CD4-positive, alpha-beta T cell (primary cell): ENCODE measurements at regions not wholly inside any gene's neighbourhood (a gene's known extent, or its start where the extent isn't known, plus 50 kb on each side); places are given as distances from the start of the nearest gene placed in this dataset.

Experiments
- ATAC-seq: fragments of 200-7000 bp; cut with Tn5 transposase; one replicate; pipeline ENCODE4 v1.10.0; 2022; ENCODE audit warnings: mild to moderate bottlenecking; ENCODE audit not compliant: poor library complexity
- CTCF ChIA-PET: fragments of 350-600 bp; sonication (Branson Sonifier 250); formaldehyde crosslinking; loops from one replicate; lab custom pipeline; 2021; ENCODE audit warnings: antibody characterized with exemption, inconsistent platforms; lab: Charles Lee
- POLR2A ChIA-PET: fragments of 350-600 bp; sonication (Branson Sonifier 250); formaldehyde crosslinking; loops from one replicate; lab custom pipeline; 2021; ENCODE audit warnings: antibody characterized with exemption, inconsistent platforms; lab: Charles Lee
- DNase-seq, 14 experiments: peaks; one replicate each; pipeline ENCODE4 v3.0.0-alpha.2; 2013 to 2020; ENCODE audit warnings: mixed read lengths in 2 of 14
- H3K27ac ChIP-seq, 2 donors: one replicate each; pipeline versions ENCODE4 v1.5.1 to v1.7.0; 2013; ENCODE audit warnings: low read length in 2 of 2, low read depth in 1 of 2, mild to moderate bottlenecking in 1 of 2
- H3K27me3 ChIP-seq, 2 experiments: 1 replicate in 1 of 2; 2 replicates in 1 of 2; pipeline versions ENCODE4 v1.6.1 to v1.7.0; 2013; ENCODE audit warnings: low read length in 2 of 2, control low read depth in 1 of 2, mild to moderate bottlenecking in 1 of 2, moderate library complexity in 1 of 2; ENCODE audit not compliant: insufficient read depth in 2 of 2, control insufficient read depth in 1 of 2
- H3K36me3 ChIP-seq: one replicate; pipeline ENCODE4 v1.6.1; 2013; ENCODE audit warnings: low read length, control low read depth; ENCODE audit not compliant: insufficient read depth
- H3K4me1 ChIP-seq: one replicate; pipeline ENCODE4 v1.6.1; 2013; ENCODE audit warnings: low read length, control low read depth; ENCODE audit not compliant: insufficient read depth
- H3K4me3 ChIP-seq: one replicate; pipeline ENCODE4 v1.5.1; 2013; ENCODE audit warnings: mild to moderate bottlenecking, low read length, moderate library complexity
- H3K9me3 ChIP-seq, 2 experiments: 1 replicate in 1 of 2; 2 replicates in 1 of 2; pipeline versions ENCODE4 v1.6.1 to v1.7.0; 2013; ENCODE audit warnings: low read length in 2 of 2, mild to moderate bottlenecking in 2 of 2, control low read depth in 1 of 2, moderate library complexity in 1 of 2; ENCODE audit not compliant: control insufficient read depth in 1 of 2, insufficient read depth in 1 of 2
- H3K27ac Mint-ChIP-seq: one replicate; pipeline ENCODE4 v1.8.0; 2020; ENCODE audit warnings: mixed read lengths
- H3K27me3 Mint-ChIP-seq: one replicate; pipeline ENCODE4 v1.8.0; 2021; ENCODE audit warnings: mixed read lengths
- H3K36me3 Mint-ChIP-seq: one replicate; pipeline ENCODE4 v1.8.0; 2021; ENCODE audit warnings: low read depth, mixed read lengths
- H3K4me1 Mint-ChIP-seq: one replicate; pipeline ENCODE4 v1.8.0; 2021; ENCODE audit warnings: low read depth, mixed read lengths
- H3K4me3 Mint-ChIP-seq: one replicate; pipeline ENCODE4 v1.8.0; 2020; ENCODE audit warnings: mild to moderate bottlenecking, mixed read lengths
- H3K9me3 Mint-ChIP-seq: one replicate; pipeline ENCODE4 v1.8.0; 2020; ENCODE audit warnings: mixed read lengths
- CTCF ChIP-seq: fragments of 200-600 bp; IDR thresholded peaks from one replicate; pipeline ENCODE4 v1.8.0; 2022; ENCODE audit warnings: antibody characterized with exemption, mild to moderate bottlenecking
- intact Hi-C, 2 experiments: fragments of 100-400 bp; cut with DNase I in 1 of 2; cut with micrococcal nuclease in 1 of 2; formaldehyde crosslinking; loops; one replicate each; pipeline versions ENCODE4 v1.15.1 to v1.9.0; 2023 to 2025; cut with DNase I, micrococcal nuclease

GRCh38 chr15:52872036-52872818 is 82.1 kb upstream of the ONECUT1 start:
- H3K27me3 ChIP-seq: peaks cover 0 to 7% of the 10 kb centered on the region in 2 experiments
- H3K27ac ChIP-seq: no peak overlapping the region
- no peaks in the 10 kb centered on the region for H3K9me3 ChIP-seq
- H3K36me3 ChIP-seq: no peaks in the 10 kb centered on the region
- intact Hi-C loops: no loop called here
- TF ChIP-seq CTCF: no peak
- H3K9me3 Mint-ChIP-seq: no peaks in the 10 kb centered on the region
- ChIA-PET POLR2A (interaction anchor here (0.8 kb wide), 1 partner anchor 10 kb away, joined by 3 read pairs; no protein-coding TSS in a partner anchor), CTCF (no interaction called here)
- H3K4me3 Mint-ChIP-seq: no peak overlapping the region
- no peak overlapping the region for H3K4me3 ChIP-seq
- H3K27me3 Mint-ChIP-seq: peaks cover 41% of the 10 kb centered on the region
- DNase-seq (no peak), ATAC-seq (no peak)
- H3K4me1 Mint-ChIP-seq: no peaks in the 10 kb centered on the region
- H3K27ac Mint-ChIP-seq: no peak overlapping the region
- H3K4me1 ChIP-seq: no peaks in the 10 kb centered on the region
- H3K36me3 Mint-ChIP-seq: no peaks in the 10 kb centered on the region

GRCh38 chr15:52870015-52870414 is 79.9 kb upstream of the ONECUT1 start:
- peaks cover 0 to 5% of the 10 kb centered on the region in 2 experiments for H3K9me3 ChIP-seq
- Mint-ChIP-seq H3K27me3 (peaks cover 34% of the 10 kb centered on the region), H3K36me3 (no peaks in the 10 kb centered on the region), H3K9me3 (peaks cover 8% of the 10 kb centered on the region), H3K27ac (no peak overlapping the region), H3K4me3 (no peak overlapping the region), H3K4me1 (no peaks in the 10 kb centered on the region)
- peaks cover 0 to 4% of the 10 kb centered on the region in 2 experiments for H3K27me3 ChIP-seq
- no peak overlapping the region for H3K4me3 ChIP-seq
- DNase-seq (no peak), ATAC-seq (no peak)
- no peak overlapping the region for H3K27ac ChIP-seq
- ChIA-PET POLR2A (no interaction called here), CTCF (no interaction called here)
- no peaks in the 10 kb centered on the region for H3K36me3 ChIP-seq
- no peak for TF ChIP-seq CTCF
- intact Hi-C loops: no loop called here
- no peaks in the 10 kb centered on the region for H3K4me1 ChIP-seq

- H3K36me3 Mint-ChIP-seq: no peaks in the 10 kb centered on the region
- no peak for TF ChIP-seq CTCF
- no peaks in the 10 kb centered on the region for H3K4me1 Mint-ChIP-seq
- no peaks in the 10 kb centered on the region for H3K36me3 ChIP-seq
- no peak overlapping the region for H3K27ac ChIP-seq
- CTCF ChIA-PET: no interaction called here
- peaks cover 10% of the 10 kb centered on the region for H3K9me3 Mint-ChIP-seq
- H3K9me3 ChIP-seq: peaks cover 0 to 5% of the 10 kb centered on the region in 2 experiments
- no peaks in the 10 kb centered on the region for H3K4me1 ChIP-seq
- H3K4me3 Mint-ChIP-seq: no peak overlapping the region
- peaks cover 0 to 2% of the 10 kb centered on the region in 2 experiments for H3K27me3 ChIP-seq
- H3K4me3 ChIP-seq: no peak overlapping the region
- H3K27ac Mint-ChIP-seq: no peak overlapping the region
- H3K27me3 Mint-ChIP-seq: peaks cover 34% of the 10 kb centered on the region
- intact Hi-C loops: no loop called here
- no peak for ATAC-seq
- POLR2A ChIA-PET: no interaction called here
- DNase-seq: no peak
These were observed 76.6 kb upstream of the ONECUT1 start for GRCh38 chr15:52866698-52867097.
